ENCODE measurements at regions not wholly inside any gene's neighbourhood (a gene's known extent, or its start where the extent isn't known, plus 50 kb on each side); places are given as distances from the start of the nearest gene placed in this dataset.

DNA sequence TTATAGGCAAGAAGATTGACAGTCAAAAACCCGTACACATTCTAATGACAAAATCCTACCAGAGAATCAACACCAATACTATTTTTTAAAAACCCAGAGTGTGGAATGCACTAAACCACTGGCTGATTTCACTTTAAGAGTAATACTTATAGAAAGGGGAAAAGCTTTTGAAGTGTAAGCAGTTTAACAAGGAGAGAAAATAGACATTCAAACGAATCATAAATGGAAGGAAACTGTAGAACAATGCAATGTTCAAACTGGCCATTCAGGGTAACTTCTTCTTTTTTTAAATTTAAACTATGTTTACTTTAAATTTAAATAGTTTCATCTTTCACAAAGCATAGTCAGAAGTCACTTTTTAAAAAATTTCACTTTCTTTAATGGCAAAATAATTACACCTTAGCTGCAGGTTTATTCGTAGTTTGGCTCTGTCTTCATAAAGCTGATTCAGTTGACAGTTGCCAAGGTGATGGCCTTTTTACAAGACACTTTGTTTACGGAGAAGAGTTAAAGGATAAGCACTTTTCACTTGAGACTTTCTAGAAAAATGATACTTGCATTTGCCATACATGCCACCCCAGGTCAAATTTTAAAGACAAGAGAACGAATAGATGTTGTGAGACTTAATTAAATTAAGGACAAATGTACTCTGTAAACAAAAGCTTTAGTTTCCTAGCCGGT lies 82.4 kb upstream of the KLF3 start:
- Histone ChIP-seq H3K27me3 (ENCODE audit: low read depth) (no peaks in the 10 kb centered on the region), H3K4me3 (no peak overlapping the region), H3K4me1 (peaks cover 3% of the 10 kb centered on the region), H3K27ac (no peak overlapping the region), H3K9me3 (no peaks in the 10 kb centered on the region), H3K36me3 (no peaks in the 10 kb centered on the region)
- TF ChIP-seq CTCF (IDR thresholded peaks at IDR 0.05), result no peak
- intact Hi-C loops (cut with DNase I), result no loop called here
- DNase-seq, result no peak
- ATAC-seq, result no peak

- Histone ChIP-seq H3K4me1 (peaks cover 3% of the 10 kb centered on the region), H3K27ac (no peak overlapping the region), H3K4me3 (no peak overlapping the region), H3K9me3 (no peaks in the 10 kb centered on the region), H3K36me3 (no peaks in the 10 kb centered on the region), H3K27me3 (ENCODE audit: low read depth) (no peaks in the 10 kb centered on the region)
- ATAC-seq (no peak), DNase-seq (no peak)
- intact Hi-C loops (cut with DNase I), result no loop called here
- TF ChIP-seq CTCF (IDR thresholded peaks at IDR 0.05), result no peak
Observed at GRCh38 chr4:38582445-38582844, 81.6 kb upstream of the KLF3 start.

- intact Hi-C loops (cut with DNase I), result no loop called here
- DNase-seq (no peak), ATAC-seq (peak in 1 of 2 donors; percentile 38)
- H3K4me1 ChIP-seq, result peaks cover 3% of the 10 kb centered on the region
- no peaks in the 10 kb centered on the region for H3K27me3 ChIP-seq (ENCODE audit: low read depth)
- H3K4me3 ChIP-seq, result no peak overlapping the region
- H3K27ac ChIP-seq, result no peak overlapping the region
- no peak for TF ChIP-seq CTCF (IDR thresholded peaks at IDR 0.05)
- no peaks in the 10 kb centered on the region for H3K36me3 ChIP-seq
- no peaks in the 10 kb centered on the region for H3K9me3 ChIP-seq
Observed at GRCh38 chr4:38582889-38583470, 81.0 kb upstream of the KLF3 start.

DNA sequence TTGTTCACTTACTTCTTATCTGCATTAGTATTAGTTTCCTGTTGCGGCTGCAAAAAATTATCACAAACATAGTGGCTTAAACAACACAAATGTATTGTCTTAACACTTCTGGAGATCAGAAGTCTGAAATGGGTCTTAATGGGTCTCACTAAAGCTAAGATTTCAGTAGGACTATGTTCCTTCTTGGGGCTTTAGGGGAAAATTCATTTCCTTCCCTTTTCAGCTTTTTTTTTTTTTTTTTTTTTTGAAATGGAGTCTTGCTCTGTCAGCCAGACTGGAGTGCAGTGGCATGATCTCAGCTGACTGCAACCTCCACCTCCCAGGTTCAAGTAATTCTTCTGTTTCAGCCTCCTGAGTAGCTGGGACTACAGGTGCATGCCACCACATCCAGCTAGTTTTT lies 78.1 kb upstream of the KLF3 start:
- intact Hi-C loops (cut with DNase I), result no loop called here
- ATAC-seq (no peak), DNase-seq (no peak)
- Histone ChIP-seq H3K4me1 (peaks cover 3% of the 10 kb centered on the region), H3K4me3 (no peak overlapping the region), H3K27ac (no peak overlapping the region), H3K27me3 (ENCODE audit: low read depth) (no peaks in the 10 kb centered on the region), H3K36me3 (no peaks in the 10 kb centered on the region), H3K9me3 (peaks cover 1% of the 10 kb centered on the region)
- TF ChIP-seq CTCF (IDR thresholded peaks at IDR 0.05), result no peak

DNA sequence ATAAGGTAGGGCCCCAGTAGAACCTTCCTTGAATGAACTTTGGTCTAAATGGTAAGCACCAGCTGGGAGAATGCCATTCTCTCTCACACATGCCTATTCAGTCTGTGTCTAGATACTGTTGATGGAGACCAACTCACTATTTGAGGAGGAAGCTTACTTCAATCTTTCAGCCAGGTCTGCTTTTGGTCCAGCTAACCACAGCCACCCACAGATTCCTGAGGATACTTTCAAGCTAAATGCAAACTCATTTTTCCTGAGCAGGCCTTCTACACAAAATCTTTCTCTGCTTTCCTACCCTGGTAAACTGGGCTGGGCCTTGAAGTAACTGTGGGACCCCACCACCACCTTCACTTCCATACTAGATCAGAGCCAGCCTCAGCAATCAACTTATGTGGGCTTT lies 76.9 kb upstream of the KLF3 start:
- no peak for DNase-seq
- intact Hi-C loops (cut with DNase I), result no loop called here
- H3K27ac ChIP-seq, result no peak overlapping the region
- peaks cover 3% of the 10 kb centered on the region for H3K4me1 ChIP-seq
- H3K4me3 ChIP-seq, result no peak overlapping the region
- no peak for TF ChIP-seq CTCF (IDR thresholded peaks at IDR 0.05)
- H3K9me3 ChIP-seq, result peaks cover 6% of the 10 kb centered on the region
- ATAC-seq, result no peak
- no peaks in the 10 kb centered on the region for H3K36me3 ChIP-seq
- no peaks in the 10 kb centered on the region for H3K27me3 ChIP-seq (ENCODE audit: low read depth)

All from lower lobe of right lung (tissue), 2 donors.